Erythroblast (primary cell): ENCODE measurements at regions not wholly inside any gene's neighbourhood (a gene's known extent, or its start where the extent isn't known, plus 50 kb on each side); places are given as distances from the start of the nearest gene placed in this dataset.

ENCODE experiments used
- DNase-seq, 2 experiments: peaks; one replicate each; lab custom pipeline; 2025; lab: John Stamatoyannopoulos, UW
- GATA1 ChIP-seq: IDR thresholded peaks from 2 replicates; pipeline ENCODE4 v1.6.1; 2011; ENCODE audit warnings: low read depth, mild to moderate bottlenecking, control low read depth, low read length, moderate library complexity
- POLR2A ChIP-seq: IDR thresholded peaks from 2 replicates; pipeline ENCODE4 v1.6.1; 2011; ENCODE audit warnings: mild to moderate bottlenecking, low read length

DNA sequence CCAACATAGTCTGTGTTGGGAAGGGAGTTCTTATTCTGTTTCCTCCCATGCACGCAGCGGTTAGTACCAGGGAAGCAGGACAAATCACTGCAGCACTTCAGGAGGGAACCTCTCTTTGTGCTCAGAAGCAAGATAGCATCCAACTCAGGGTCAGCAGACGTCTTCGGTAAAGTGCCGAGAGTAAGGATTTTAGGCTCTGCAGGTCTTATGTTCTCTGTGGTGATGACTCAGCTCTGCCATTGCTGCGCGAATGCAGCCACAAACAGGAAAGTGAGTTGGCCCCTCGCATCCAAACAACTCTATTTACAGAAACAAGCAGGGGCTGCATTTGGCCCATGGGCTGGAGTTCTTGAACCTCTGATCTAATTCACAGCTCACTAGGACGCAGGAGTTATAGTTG is 122.1 kb upstream of the SPATA13 start:
- DNase-seq, result no peak
- TF ChIP-seq POLR2A, result no peak
- TF ChIP-seq GATA1, result no peak

DNA sequence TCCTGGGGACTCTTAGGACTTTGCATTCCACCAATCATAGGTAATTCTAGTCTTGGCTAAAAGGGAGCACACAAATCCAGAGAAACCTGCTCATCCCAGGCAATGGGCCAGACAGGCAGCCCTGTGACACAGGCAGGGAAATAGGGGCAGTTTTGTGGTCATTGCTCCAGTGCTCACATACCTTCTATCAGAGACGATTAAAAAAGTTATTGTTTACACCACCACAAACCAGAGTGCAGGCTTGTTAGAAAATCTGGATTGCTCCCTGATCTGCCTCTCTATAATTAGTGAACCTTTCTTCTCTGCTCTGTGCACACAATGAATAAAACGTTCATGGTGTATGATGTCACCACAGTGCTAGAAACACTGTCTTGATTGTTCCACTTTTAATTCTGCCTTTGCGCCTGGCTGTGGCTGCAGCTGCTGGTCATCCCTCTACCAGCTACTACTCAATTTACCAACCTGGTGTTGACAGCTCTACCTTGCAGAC is 121.6 kb upstream of the SPATA13 start:
- TF ChIP-seq GATA1 (no peak), POLR2A (no peak)
- DNase-seq, result no peak

DNA sequence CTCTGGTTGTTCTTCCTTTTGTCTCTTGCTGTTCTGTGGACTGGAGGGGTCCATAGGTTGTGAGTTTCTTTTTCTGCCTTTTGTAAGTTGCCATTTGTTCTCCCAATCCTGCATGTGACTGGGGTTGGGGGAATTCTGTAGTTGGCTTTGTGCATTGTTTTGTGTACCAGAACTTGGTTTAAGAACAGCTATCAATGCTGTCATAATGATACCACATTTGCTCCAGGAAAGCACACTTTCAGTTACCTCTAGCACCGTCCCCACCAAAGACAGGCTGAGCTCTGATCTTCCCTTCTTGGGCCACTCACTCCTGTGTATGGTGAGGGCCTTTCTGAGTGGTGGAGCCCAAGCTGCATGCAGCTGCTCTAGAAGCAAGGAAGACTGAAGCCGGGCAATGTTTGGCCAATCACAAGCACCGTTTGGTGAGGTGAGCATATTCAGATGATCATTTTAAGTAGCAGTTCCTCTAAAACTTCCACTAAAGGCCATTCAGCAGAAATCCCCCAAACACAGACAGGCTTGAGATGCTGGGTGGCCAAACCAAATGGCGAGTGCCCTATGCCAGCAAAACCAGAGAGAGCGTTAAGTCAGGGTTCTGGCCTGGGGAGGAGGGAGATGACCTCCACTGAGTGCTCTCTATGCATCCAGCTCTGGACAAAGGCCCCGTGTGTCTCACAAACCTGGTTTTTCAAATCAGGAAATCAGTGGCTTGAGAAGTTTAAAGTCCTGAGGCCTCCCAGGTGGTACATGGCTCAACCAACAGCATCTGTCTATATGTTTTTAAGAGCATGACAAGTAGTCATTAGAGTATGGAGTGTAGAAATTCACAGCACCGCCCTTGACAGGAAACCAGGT is 120.7 kb upstream of the SPATA13 start:
- no peak for TF ChIP-seq POLR2A
- TF ChIP-seq GATA1, result no peak
- DNase-seq, result no peak

DNA sequence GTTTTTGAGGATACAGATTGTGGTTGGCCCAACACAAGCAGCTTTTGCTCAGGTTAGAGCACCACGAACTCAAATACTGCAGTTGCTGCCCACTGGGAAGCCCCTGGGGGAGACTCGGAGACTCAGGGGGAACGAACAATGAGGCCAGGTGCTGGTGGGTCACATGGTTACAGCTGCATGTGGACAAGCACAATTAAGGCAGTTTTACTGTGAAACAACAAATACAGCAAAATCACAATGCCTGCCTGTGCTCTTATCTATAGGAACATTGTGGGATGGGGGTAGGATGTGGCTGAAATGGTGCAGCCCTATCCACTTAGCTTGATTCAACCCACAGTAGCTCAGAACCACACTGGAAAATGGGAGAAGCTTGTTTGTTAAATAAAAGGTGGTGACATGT is 119.7 kb upstream of the SPATA13 start:
- no peak for TF ChIP-seq GATA1
- TF ChIP-seq POLR2A, result no peak
- no peak for DNase-seq

DNA sequence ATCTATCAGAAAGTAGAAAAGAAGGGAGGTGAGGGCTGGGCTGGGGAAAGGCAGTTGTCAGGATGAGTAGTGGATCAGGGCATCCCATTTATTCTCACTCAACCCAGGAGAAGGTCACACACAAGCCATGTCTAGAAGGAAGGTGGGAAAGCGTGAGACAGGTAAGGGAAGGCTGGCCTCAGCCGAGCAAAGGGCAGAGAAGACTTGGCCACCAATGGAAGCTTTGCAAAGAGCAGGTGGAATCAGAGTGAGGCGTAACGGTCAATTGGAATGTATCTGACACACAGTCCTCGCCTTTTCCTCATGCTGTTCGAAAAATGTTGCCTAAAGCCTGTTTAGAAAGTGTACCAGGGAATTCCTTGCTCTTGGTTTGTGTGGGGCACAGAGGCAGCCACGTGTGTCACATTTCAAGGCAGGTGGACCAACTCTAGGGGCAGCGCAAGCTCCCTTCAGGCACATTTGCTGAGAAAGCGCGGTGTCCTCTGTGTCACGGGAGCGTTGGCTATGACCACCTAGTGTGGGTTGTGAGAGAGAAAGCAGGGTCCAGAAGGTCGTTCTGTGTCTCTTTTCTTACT is 118.8 kb upstream of the SPATA13 start:
- DNase-seq, result no peak
- TF ChIP-seq GATA1 (no peak), POLR2A (no peak)

DNA sequence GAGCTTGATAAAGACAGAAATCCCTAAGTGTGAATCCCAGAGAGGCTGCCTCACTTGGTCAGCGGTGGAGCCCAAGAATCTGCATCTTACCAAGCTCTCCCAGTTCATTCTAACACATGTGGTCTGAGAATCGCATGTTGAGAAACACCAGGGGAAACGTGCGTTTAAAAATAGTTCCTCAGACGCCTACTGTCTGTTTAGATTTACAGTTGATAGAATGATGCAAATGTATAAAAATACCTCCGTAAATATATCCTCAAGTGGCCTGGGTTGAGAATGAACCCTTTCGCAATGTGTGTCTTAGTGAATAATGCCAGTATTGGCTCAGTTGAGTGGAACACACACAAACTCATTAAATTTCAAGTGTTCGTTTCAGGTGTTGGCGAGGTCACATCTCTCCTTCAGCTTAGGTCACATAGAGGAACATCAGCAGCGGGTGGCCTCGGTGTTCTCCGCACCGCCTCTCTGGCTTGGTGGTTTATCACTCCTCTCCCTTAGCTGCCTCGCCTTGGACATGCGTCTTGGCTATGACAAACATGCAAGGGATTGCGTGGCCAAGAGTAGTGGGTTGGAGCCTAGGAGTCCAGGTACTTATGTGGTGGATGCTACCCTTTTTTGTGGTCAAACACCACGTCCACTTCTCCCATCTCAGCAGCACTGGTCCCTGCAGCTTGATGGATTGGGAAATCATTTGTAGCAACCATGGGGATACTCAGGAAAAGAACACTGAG is 117.6 kb upstream of the SPATA13 start:
- no peak for DNase-seq

DNA sequence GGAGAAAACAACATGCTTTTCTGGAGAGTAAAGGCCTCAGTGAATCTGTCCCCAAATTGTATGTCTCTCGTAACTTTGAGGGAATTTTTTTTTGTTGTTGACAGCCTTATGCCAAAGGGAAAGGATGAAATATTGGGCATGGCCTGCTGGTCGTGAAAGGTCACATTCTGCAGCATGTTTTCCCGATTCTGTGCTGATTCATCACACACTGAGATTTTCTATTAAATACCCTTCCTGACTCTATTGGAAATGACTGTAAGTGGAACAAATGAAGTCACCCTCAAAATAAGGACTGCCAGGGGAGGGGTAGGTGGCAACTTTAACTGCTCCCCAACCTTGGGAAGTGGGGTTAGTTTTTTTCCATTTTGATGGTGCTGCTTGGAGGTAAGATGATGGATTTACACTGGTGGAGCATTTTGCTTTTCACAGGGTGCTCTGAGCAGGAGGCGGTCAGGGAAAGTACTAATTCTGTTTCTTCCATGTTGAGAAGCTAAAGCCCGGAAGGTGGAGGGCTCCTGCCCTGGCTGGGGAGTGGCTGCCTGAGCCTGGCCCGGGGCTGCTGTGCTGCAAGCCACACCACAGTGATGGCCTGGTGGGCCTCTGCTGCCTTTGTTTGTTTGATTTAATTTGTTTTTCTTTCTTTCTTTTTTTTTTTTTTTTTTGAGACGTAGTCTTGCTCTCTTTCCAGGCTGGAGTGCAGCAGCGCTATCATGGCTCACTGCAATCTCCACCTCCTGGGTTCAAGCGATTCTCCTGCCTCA is 116.8 kb upstream of the SPATA13 start:
- TF ChIP-seq GATA1 (no peak), POLR2A (no peak)
- DNase-seq, result no peak

More for the DNA sequence above, 117.6 kb upstream of the SPATA13 start:
- TF ChIP-seq GATA1 (no peak), POLR2A (no peak)

DNA sequence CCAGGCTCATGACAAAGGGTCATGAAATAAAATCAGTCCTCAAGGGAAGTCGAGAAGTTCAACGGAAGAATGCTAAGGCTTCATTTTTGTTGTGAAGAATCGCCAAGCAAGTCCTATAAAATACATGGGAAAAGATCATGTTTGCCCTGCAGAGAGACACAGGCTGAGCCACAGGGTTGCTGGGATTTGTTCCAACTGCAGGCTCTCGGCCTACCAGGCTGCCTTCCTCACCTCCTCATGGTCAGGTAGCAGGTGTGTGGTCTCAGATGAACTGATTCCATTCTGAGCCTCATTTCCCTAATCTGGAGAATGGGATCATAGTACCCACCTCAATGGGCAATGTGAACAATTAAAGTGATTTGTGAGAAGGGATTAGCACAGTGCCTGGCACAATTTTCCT is 114.9 kb upstream of the SPATA13 start:
- no peak for TF ChIP-seq GATA1
- no peak for TF ChIP-seq POLR2A
- DNase-seq, result no peak

DNA sequence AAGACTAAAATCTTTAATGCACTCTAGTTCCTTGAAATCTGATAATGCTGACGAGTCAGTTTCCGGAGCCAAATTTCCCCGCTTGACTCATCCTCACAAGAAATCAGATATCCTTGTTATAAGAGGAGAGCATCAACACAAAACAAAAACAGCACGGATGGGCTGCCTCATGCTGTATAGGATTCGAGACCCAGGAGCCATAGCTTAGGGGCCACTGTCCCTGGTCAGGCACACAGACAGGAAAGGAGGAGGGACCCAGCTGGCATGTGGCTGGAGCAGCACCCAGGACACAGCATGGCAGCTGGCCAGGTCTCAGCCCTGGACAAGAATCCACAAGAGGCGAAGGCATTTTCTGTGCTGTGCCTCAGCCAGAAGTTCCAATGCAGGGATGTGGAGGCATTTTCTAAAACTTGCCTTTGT is 110.2 kb upstream of the SPATA13 start:
- no peak for TF ChIP-seq GATA1
- no peak for TF ChIP-seq POLR2A
- DNase-seq, result no peak

DNA sequence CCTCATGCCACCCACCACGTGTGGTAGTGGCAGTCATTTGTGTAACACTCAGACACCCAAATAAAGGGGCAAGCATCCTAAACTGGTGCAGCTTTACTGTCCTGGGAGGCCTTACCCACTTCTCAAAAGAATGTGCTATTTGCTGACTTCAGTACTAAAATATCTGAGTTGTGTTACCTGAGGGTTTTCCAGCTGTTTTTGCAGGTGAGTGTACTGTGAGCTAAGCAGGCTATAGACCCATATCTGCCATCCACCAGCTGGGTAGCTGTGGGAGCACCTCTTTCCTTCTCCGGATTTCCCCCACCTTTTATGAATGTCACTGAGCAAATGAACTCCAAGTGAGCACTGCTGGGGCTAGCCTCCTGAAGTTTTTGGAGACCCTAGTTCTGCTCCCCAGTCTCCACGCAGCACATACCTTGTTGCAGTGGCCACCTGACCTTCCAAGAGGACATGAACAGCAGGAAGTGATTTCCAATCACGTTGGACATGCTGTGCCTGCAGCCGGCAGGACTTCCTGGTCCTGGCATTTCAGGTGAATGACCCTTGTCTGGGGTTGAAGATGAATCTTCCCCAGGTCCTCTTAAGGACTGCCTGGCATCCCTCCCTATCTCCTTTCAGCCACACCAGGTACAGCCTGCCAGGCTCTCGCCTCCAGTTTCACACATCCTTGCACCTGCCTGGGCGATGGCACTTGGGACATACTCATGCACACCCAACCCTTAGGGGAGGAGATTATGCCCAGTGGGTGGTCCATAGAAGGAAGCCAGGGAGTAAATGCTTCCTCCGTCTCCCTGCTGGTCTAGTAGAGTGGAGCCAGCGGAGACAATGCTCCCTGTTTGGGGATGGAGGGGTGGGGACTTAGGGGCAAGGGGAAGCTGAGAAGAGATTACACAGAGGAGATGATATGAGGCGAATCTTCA is 109.5 kb upstream of the SPATA13 start:
- TF ChIP-seq POLR2A (no peak), GATA1 (no peak)
- no peak for DNase-seq

DNA sequence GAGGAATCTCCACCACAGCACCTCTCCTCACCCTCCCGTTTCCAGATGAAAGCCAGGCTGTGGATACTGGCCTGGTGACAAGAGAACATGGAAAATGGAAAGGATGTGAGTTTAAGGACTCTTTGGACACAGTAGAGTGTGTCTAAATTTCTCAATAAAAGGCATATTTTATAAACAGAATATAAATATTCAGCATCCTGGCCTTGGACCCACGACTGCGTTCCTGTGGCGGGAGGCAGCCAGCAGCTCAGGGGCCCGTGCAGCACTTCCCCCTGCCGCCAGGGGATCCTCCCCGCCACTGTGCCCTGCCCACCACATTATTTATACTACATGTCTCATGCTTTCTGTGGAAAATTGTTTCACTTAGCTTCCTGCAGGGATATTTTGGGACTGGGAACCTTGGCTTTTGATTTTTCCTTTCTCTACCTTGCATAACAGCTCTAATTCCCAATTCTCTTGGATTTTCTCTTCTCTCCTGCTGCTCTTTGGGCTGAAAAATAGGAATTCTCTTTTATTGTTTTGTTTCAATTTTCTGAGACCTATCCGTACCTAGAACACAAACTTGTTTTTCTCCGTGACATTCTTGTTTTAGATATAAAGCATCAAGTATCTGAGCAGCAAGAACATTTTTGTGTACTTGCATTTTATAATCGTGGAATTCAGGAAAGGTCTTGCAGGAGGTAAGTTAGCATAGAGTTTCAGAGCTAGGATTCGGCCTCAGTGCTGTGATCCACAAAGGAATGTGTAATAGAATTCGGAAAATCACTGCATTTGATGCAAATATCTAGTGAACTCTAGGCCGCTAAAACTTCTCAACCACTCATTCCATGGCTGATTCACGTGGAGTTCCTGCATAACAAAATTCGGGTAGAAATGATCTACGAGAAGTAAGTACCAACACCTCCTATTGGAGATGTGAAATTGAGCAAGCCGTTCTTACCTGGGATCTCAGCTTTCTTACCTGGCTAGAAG is 107.7 kb upstream of the SPATA13 start:
- no peak for TF ChIP-seq POLR2A
- no peak for TF ChIP-seq GATA1
- no peak for DNase-seq
